H9 (cell line): ENCODE measurements at regions not wholly inside any gene's neighbourhood (a gene's known extent, or its start where the extent isn't known, plus 50 kb on each side); places are given as distances from the start of the nearest gene placed in this dataset.

Experiments
- DNase-seq: peaks from one replicate; pipeline ENCODE4 v3.0.0-alpha.2; 2017
- H2AFZ ChIP-seq: one replicate; pipeline ENCODE4 v1.6.1; 2013; ENCODE audit warnings: mild to moderate bottlenecking, low read length, control low read depth, moderate library complexity
- H2AK5ac ChIP-seq: 2 replicates; pipeline ENCODE4 v1.6.1; 2013; ENCODE audit warnings: low read length, control low read depth, mixed read lengths; ENCODE audit not compliant: insufficient read length
- H2BK120ac ChIP-seq: one replicate; pipeline ENCODE4 v1.6.1; 2013; ENCODE audit warnings: low read depth, mild to moderate bottlenecking, low read length, control low read depth, inconsistent platforms; ENCODE audit not compliant: poor library complexity, severe bottlenecking
- H2BK12ac ChIP-seq: 2 replicates; pipeline ENCODE4 v1.6.1; 2013; ENCODE audit warnings: low read length, control low read depth, mixed read lengths, low read depth; ENCODE audit not compliant: insufficient read length
- H2BK15ac ChIP-seq: 2 replicates; pipeline ENCODE4 v1.6.1; 2013; ENCODE audit warnings: low read depth, low read length, control low read depth
- H2BK20ac ChIP-seq: one replicate; pipeline ENCODE4 v1.6.1; 2013; ENCODE audit warnings: low read depth, mild to moderate bottlenecking, low read length, control low read depth, inconsistent platforms; ENCODE audit not compliant: poor library complexity, severe bottlenecking
- H2BK5ac ChIP-seq: 2 replicates; pipeline ENCODE4 v1.6.1; 2013; ENCODE audit warnings: low read length, control low read depth, mixed read lengths; ENCODE audit not compliant: insufficient read length
- H3K14ac ChIP-seq: 2 replicates; pipeline ENCODE4 v1.6.1; 2013; ENCODE audit warnings: low read length, control low read depth; ENCODE audit not compliant: insufficient read depth
- H3K18ac ChIP-seq: 2 replicates; pipeline ENCODE4 v1.6.1; 2013; ENCODE audit warnings: low read depth, mild to moderate bottlenecking, mixed read lengths, low read length, control low read depth; ENCODE audit not compliant: insufficient read length
- H3K23ac ChIP-seq: 2 replicates; pipeline ENCODE4 v1.6.1; 2013; ENCODE audit warnings: low read length, control low read depth, mixed read lengths, low read depth; ENCODE audit not compliant: insufficient read length
- H3K23me2 ChIP-seq: 2 replicates; pipeline ENCODE4 v1.6.1; 2013; ENCODE audit warnings: low read depth, mild to moderate bottlenecking, mixed read lengths, low read length, control low read depth; ENCODE audit not compliant: insufficient read length, poor library complexity, severe bottlenecking
- H3K27ac ChIP-seq: 2 replicates; pipeline ENCODE4 v1.5.1; 2013; ENCODE audit warnings: low read length, control low read depth, mixed read lengths, low read depth; ENCODE audit not compliant: insufficient read length
- H3K27me3 ChIP-seq: 2 replicates; pipeline ENCODE4 v1.6.1; 2013; ENCODE audit warnings: low read length, control low read depth, inconsistent platforms; ENCODE audit not compliant: insufficient read depth
- H3K4ac ChIP-seq: 2 replicates; pipeline ENCODE4 v1.6.1; 2013; ENCODE audit warnings: low read depth, mild to moderate bottlenecking, control low read depth, inconsistent platforms, low read length, moderate library complexity
- H3K4me1 ChIP-seq: 2 replicates; pipeline ENCODE4 v1.6.1; 2013; ENCODE audit warnings: low read length, control low read depth, inconsistent platforms; ENCODE audit not compliant: insufficient read depth
- H3K4me2 ChIP-seq: 2 replicates; pipeline ENCODE4 v1.6.1; 2013; ENCODE audit warnings: low read length, control low read depth, mixed read lengths; ENCODE audit not compliant: insufficient read length, insufficient read depth
- H3K56ac ChIP-seq: 2 replicates; pipeline ENCODE4 v1.6.1; 2013; ENCODE audit warnings: low read depth, mild to moderate bottlenecking, mixed read lengths, low read length, control low read depth; ENCODE audit not compliant: insufficient read length
- H3K79me1 ChIP-seq: 2 replicates; pipeline ENCODE4 v1.6.1; 2013; ENCODE audit warnings: low read depth, mild to moderate bottlenecking, moderate library complexity, low read length, control low read depth, inconsistent platforms; ENCODE audit not compliant: insufficient read depth, poor library complexity, severe bottlenecking
- H3K79me2 ChIP-seq: 2 replicates; pipeline ENCODE4 v1.6.1; 2013; ENCODE audit warnings: low read length, control low read depth, inconsistent platforms; ENCODE audit not compliant: insufficient read depth
- H3K9ac ChIP-seq: 2 replicates; pipeline ENCODE4 v1.6.1; 2013; ENCODE audit warnings: low read length, control low read depth, mixed read lengths; ENCODE audit not compliant: insufficient read length; ENCODE audit errors: extremely low read depth
- H3K9me3 ChIP-seq: one replicate; pipeline ENCODE4 v1.6.1; 2013; ENCODE audit warnings: low read depth, low read length, inconsistent platforms; ENCODE audit not compliant: control insufficient read depth
- H3T11ph ChIP-seq: one replicate; pipeline ENCODE4 v1.6.1; 2013; ENCODE audit warnings: mild to moderate bottlenecking, low read length, control low read depth, inconsistent platforms
- H4K20me1 ChIP-seq: one replicate; pipeline ENCODE4 v1.6.1; 2013; ENCODE audit not compliant: control insufficient read depth, insufficient read length, insufficient read depth
- H4K5ac ChIP-seq: 2 replicates; pipeline ENCODE4 v1.6.1; 2013; ENCODE audit warnings: low read depth, mild to moderate bottlenecking, mixed read lengths, low read length, control low read depth; ENCODE audit not compliant: insufficient read length
- H4K8ac ChIP-seq: replicated peaks from 2 replicates; pipeline ENCODE4 v1.6.1; 2013; ENCODE audit warnings: low read length, control low read depth, mixed read lengths, low read depth; ENCODE audit not compliant: insufficient read length
- H4K91ac ChIP-seq: 2 replicates; pipeline ENCODE4 v1.6.1; 2013; ENCODE audit warnings: low read depth, mild to moderate bottlenecking, moderate library complexity, mixed read lengths, low read length, control low read depth; ENCODE audit not compliant: insufficient read length
- H3K27ac Mint-ChIP-seq, 3 experiments: 2 replicates in 2 of 3; 3 replicates in 1 of 3; pipeline ENCODE4 v1.8.0; 2020 to 2021; ENCODE audit warnings: mixed read lengths in 3 of 3, mild to moderate bottlenecking in 1 of 3, moderate library complexity in 1 of 3
- H3K27me3 Mint-ChIP-seq: 2 replicates; pipeline ENCODE4 v1.8.0; 2021; ENCODE audit warnings: low read depth, mild to moderate bottlenecking, moderate library complexity, mixed read lengths
- H3K36me3 Mint-ChIP-seq, 3 experiments: 2 replicates in 2 of 3; 3 replicates in 1 of 3; pipeline ENCODE4 v1.8.0; 2020 to 2021; ENCODE audit warnings: low read depth in 3 of 3, mixed read lengths in 3 of 3; ENCODE audit not compliant: insufficient read depth in 1 of 3
- H3K4me1 Mint-ChIP-seq, 2 experiments: 2 replicates each; pipeline ENCODE4 v1.8.0; 2020; ENCODE audit warnings: mixed read lengths in 2 of 2
- H3K4me3 Mint-ChIP-seq, 2 experiments: 2 replicates in 1 of 2; 3 replicates in 1 of 2; pipeline ENCODE4 v1.8.0; 2020 to 2021; ENCODE audit warnings: mild to moderate bottlenecking in 2 of 2, mixed read lengths in 2 of 2, moderate library complexity in 1 of 2
- H3K9me3 Mint-ChIP-seq, 2 experiments: 2 replicates in 1 of 2; 3 replicates in 1 of 2; pipeline ENCODE4 v1.8.0; 2020; ENCODE audit warnings: mild to moderate bottlenecking in 2 of 2, mixed read lengths in 2 of 2, moderate library complexity in 1 of 2
- WGBS: extraction: QIAGEN DNeasy Blood & Tissue Kit; methylation state at CpG from one replicate; pipeline ENCODE4 v1.1.7; 2013; ENCODE audit warnings: missing lambda C conversion rate, low lambda C conversion rate, mixed read lengths; ENCODE audit not compliant: insufficient read length; ENCODE audit errors: extremely low coverage; 5-methylcytosine and 5-hydroxymethylcytosine counted together
- TF ChIP-seq, protein P1 (sequence below): fragments of 200-600 bp; sonication (generic); conservative IDR thresholded peaks from 3 replicates; pipeline ENCODE4 v1.8.0; 2021; ENCODE audit warnings: antibody characterized with exemption, mild to moderate bottlenecking

DNA sequence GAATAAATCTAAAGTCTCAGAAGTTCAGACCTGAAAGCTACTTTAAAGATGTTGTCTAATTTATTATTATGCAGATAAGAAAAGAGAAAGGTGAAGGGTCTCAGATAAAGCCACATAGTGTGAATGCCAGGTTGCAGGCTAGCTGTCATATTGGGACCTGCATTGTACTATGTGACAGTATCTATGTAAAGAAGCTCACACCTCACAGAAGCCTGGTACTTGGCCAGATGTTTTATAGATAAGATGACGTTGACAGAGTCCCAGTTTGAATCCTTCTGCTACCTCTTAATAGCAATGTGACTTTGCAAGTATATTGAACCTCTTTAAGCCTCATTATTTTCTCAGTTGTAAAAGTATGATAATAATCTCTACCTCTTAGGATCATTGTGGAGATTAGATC, 227.0 kb downstream of the SPRY1 start:
- no peak overlapping the region for H3K27ac ChIP-seq
- no peaks in the 10 kb centered on the region for H3K27me3 Mint-ChIP-seq
- H3K18ac ChIP-seq = no peak overlapping the region
- no peak overlapping the region for H2AFZ ChIP-seq
- H3T11ph ChIP-seq = no peak overlapping the region
- H2BK5ac ChIP-seq = no peak overlapping the region
- H4K5ac ChIP-seq = no peak overlapping the region
- H3K27me3 ChIP-seq = no peaks in the 10 kb centered on the region
- no peaks in the 10 kb centered on the region for H3K79me1 ChIP-seq
- no peak overlapping the region for H2AK5ac ChIP-seq
- H3K4me1 ChIP-seq = no peaks in the 10 kb centered on the region
- no peak overlapping the region for H3K4me3 Mint-ChIP-seq
- no peak overlapping the region for H2BK15ac ChIP-seq
- no peak overlapping the region for H3K4me2 ChIP-seq
- no peak overlapping the region for H4K8ac ChIP-seq
- no peaks in the 10 kb centered on the region for H3K23me2 ChIP-seq
- TF ChIP-seq, protein P1, sequence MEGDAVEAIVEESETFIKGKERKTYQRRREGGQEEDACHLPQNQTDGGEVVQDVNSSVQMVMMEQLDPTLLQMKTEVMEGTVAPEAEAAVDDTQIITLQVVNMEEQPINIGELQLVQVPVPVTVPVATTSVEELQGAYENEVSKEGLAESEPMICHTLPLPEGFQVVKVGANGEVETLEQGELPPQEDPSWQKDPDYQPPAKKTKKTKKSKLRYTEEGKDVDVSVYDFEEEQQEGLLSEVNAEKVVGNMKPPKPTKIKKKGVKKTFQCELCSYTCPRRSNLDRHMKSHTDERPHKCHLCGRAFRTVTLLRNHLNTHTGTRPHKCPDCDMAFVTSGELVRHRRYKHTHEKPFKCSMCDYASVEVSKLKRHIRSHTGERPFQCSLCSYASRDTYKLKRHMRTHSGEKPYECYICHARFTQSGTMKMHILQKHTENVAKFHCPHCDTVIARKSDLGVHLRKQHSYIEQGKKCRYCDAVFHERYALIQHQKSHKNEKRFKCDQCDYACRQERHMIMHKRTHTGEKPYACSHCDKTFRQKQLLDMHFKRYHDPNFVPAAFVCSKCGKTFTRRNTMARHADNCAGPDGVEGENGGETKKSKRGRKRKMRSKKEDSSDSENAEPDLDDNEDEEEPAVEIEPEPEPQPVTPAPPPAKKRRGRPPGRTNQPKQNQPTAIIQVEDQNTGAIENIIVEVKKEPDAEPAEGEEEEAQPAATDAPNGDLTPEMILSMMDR = no peak
- no CpG with 5 or more reads among the region's 1 CpG for WGBS
- H3K23ac ChIP-seq = no peak overlapping the region
- H3K79me2 ChIP-seq = no peaks in the 10 kb centered on the region
- H2BK12ac ChIP-seq = no peak overlapping the region
- H3K14ac ChIP-seq = no peak overlapping the region
- H3K56ac ChIP-seq = no peak overlapping the region
- no peaks in the 10 kb centered on the region for H3K9me3 ChIP-seq
- H3K4me1 Mint-ChIP-seq = peaks cover 0 to 3% of the 10 kb centered on the region in 2 experiments; a peak in 2 of 4 replicates
- H4K20me1 ChIP-seq = no peaks in the 10 kb centered on the region
- no peak overlapping the region for H2BK20ac ChIP-seq
- H4K91ac ChIP-seq = no peak overlapping the region
- DNase-seq = no peak
- no peak overlapping the region for H3K4ac ChIP-seq
- no peak overlapping the region for H2BK120ac ChIP-seq
- no peaks in the 10 kb centered on the region for H3K9me3 Mint-ChIP-seq
- no peaks in the 10 kb centered on the region for H3K36me3 Mint-ChIP-seq
- no peak overlapping the region for H3K27ac Mint-ChIP-seq
- H3K9ac ChIP-seq = no peak overlapping the region
